ENCODE measurements at regions not wholly inside any gene's neighbourhood (a gene's known extent, or its start where the extent isn't known, plus 50 kb on each side); places are given as distances from the start of the nearest gene placed in this dataset.

GRCh38 chr6:48859562-48860123 is 603.4 kb downstream of the MMUT start:
- H3K36me3 ChIP-seq (ENCODE audit: control insufficient read depth in 1 of 2, insufficient read depth in 2 of 2, low read length in 2 of 2): no peaks in the 10 kb centered on the region
- no peak overlapping the region for H3K4me2 ChIP-seq (ENCODE audit: low read length)
- BruUV-seq (replicated peaks): no TSS peak
- no peak for DNase-seq (ENCODE audit: low read depth, low spot score)
- H3K27ac ChIP-seq (ENCODE audit: low read depth, low read length): no peak overlapping the region
- POLR2A ChIA-PET: no interaction called here
- no peaks in the 10 kb centered on the region for H3K79me2 ChIP-seq (ENCODE audit: insufficient read depth, low read length)
- TF ChIP-seq EZH2phosphoT487 (IDR thresholded peaks at IDR 0.05; ENCODE audit: borderline replicate concordance): no peak
- no peak for TF ChIP-seq CEBPB (IDR thresholded peaks at IDR 0.05; ENCODE audit: low read depth)
- no peak for TF ChIP-seq RAD21 (IDR thresholded peaks at IDR 0.05; ENCODE audit: low read depth)
- TF ChIP-seq EGR1 (IDR thresholded peaks at IDR 0.05; ENCODE audit: low read depth): no peak
- no peak for TF ChIP-seq JUND (IDR thresholded peaks at IDR 0.05)
- no peak for TF ChIP-seq YY1 (IDR thresholded peaks at IDR 0.05; ENCODE audit: extremely low read depth, insufficient replicate concordance, low read depth, low read length)
- no peak for TF ChIP-seq TCF7L2 (IDR thresholded peaks at IDR 0.05; ENCODE audit: borderline replicate concordance, extremely low read depth, insufficient read depth, insufficient read length)
- RAD21 ChIA-PET (ENCODE audit: low non-redundant PET in 1 of 2, low total read pairs in 2 of 2, uncharacterized antibody in 2 of 2, unreplicated experiment in 2 of 2): no interaction called here
- no peak for ATAC-seq
- no peaks in the 10 kb centered on the region for H3K9me2 ChIP-seq (ENCODE audit: insufficient read depth)
- no peak overlapping the region for H3K9ac ChIP-seq (ENCODE audit: low read length)
- H3K27me3 ChIP-seq (ENCODE audit: insufficient read depth, low read length): no peaks in the 10 kb centered on the region
- intact Hi-C loops (cut with micrococcal nuclease): no loop called here
- CTCF ChIA-PET: no interaction called here
- no peak overlapping the region for H3K4me3 ChIP-seq (replicated peaks in 1 of 2; ENCODE audit: low read depth in 1 of 2, low read length in 2 of 2)
- peaks cover 0 to 4% of the 10 kb centered on the region in 2 experiments; a peak in 1 of 4 replicates for H3K9me3 ChIP-seq (ENCODE audit: control insufficient read depth in 1 of 2, insufficient read depth in 1 of 2, low read depth in 1 of 2, low read length in 2 of 2)
- H2AFZ ChIP-seq (ENCODE audit: low read depth, low read length, poor library complexity, severe bottlenecking): no peak overlapping the region
- no peaks in the 10 kb centered on the region for H3K4me1 ChIP-seq (ENCODE audit: control insufficient read depth in 1 of 2, insufficient read depth in 2 of 2, low read length in 2 of 2)
- no peaks in the 10 kb centered on the region for H4K20me1 ChIP-seq (ENCODE audit: insufficient read depth)

- ATAC-seq (no peak), DNase-seq (ENCODE audit: low read depth, low spot score) (no peak)
- RAD21 ChIA-PET (ENCODE audit: low non-redundant PET in 1 of 2, low total read pairs in 2 of 2, uncharacterized antibody in 2 of 2, unreplicated experiment in 2 of 2): no interaction called here
- POLR2A ChIA-PET: no interaction called here
- H3K27me3 ChIP-seq (ENCODE audit: insufficient read depth, low read length): no peaks in the 10 kb centered on the region
- H4K20me1 ChIP-seq (ENCODE audit: insufficient read depth): no peaks in the 10 kb centered on the region
- no peaks in the 10 kb centered on the region for H3K79me2 ChIP-seq (ENCODE audit: insufficient read depth, low read length)
- no peaks in the 10 kb centered on the region for H3K4me1 ChIP-seq (ENCODE audit: control insufficient read depth in 1 of 2, insufficient read depth in 2 of 2, low read length in 2 of 2)
- intact Hi-C loops (cut with micrococcal nuclease): no loop called here
- H3K4me3 ChIP-seq (replicated peaks in 1 of 2; ENCODE audit: low read depth in 1 of 2, low read length in 2 of 2): no peak overlapping the region
- no peak overlapping the region for H3K9ac ChIP-seq (ENCODE audit: low read length)
- CTCF ChIA-PET: no interaction called here
- no peak overlapping the region for H2AFZ ChIP-seq (ENCODE audit: low read depth, low read length, poor library complexity, severe bottlenecking)
- H3K4me2 ChIP-seq (ENCODE audit: low read length): no peak overlapping the region
- H3K36me3 ChIP-seq (ENCODE audit: control insufficient read depth in 1 of 2, insufficient read depth in 2 of 2, low read length in 2 of 2): no peaks in the 10 kb centered on the region; a peak in 1 of 4 replicates
- no peaks in the 10 kb centered on the region for H3K9me2 ChIP-seq (ENCODE audit: insufficient read depth)
- no peak overlapping the region for H3K27ac ChIP-seq (ENCODE audit: low read depth, low read length)
- H3K9me3 ChIP-seq (ENCODE audit: control insufficient read depth in 1 of 2, insufficient read depth in 1 of 2, low read depth in 1 of 2, low read length in 2 of 2): peaks cover 5 to 8% of the 10 kb centered on the region in 2 experiments; a peak in 2 of 4 replicates
- BruUV-seq (replicated peaks): no TSS peak
- no peak for TF ChIP-seq SRF (IDR thresholded peaks at IDR 0.05; ENCODE audit: low read depth)
- TF ChIP-seq, protein P1, sequence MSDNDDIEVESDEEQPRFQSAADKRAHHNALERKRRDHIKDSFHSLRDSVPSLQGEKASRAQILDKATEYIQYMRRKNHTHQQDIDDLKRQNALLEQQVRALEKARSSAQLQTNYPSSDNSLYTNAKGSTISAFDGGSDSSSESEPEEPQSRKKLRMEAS (IDR thresholded peaks at IDR 0.05): no peak
- TF ChIP-seq ELF1 (IDR thresholded peaks at IDR 0.05; ENCODE audit: borderline replicate concordance, low read depth): no peak
- no peak for TF ChIP-seq JUND (IDR thresholded peaks at IDR 0.05)
- no peak for TF ChIP-seq EGR1 (IDR thresholded peaks at IDR 0.05; ENCODE audit: low read depth)
- no peak for TF ChIP-seq POLR2A (IDR thresholded peaks at IDR 0.05; ENCODE audit: borderline replicate concordance, extremely low read depth, insufficient read depth, insufficient read length)
- TF ChIP-seq CTCF (IDR thresholded peaks at IDR 0.05 in 2 of 3, conservative IDR thresholded peaks at IDR 0.05 in 1 of 3; ENCODE audit: borderline replicate concordance in 1 of 3, insufficient read depth in 1 of 3, low read depth in 2 of 3, low read length in 2 of 3): no peak
- no peak for TF ChIP-seq TCF7L2 (IDR thresholded peaks at IDR 0.05; ENCODE audit: borderline replicate concordance, extremely low read depth, insufficient read depth, insufficient read length)
- no peak for TF ChIP-seq ZBTB33 (IDR thresholded peaks at IDR 0.05; ENCODE audit: extremely low read depth, insufficient replicate concordance, low read length)
- TF ChIP-seq SIN3A (IDR thresholded peaks at IDR 0.05; ENCODE audit: low read depth): no peak
These were observed 617.8 kb downstream of the MMUT start for GRCh38 chr6:48845219-48845618.
